ENCODE measurements at regions not wholly inside any gene's neighbourhood (a gene's known extent, or its start where the extent isn't known, plus 50 kb on each side); places are given as distances from the start of the nearest gene placed in this dataset.

- no peak overlapping the region for H3K4me3 ChIP-seq (ENCODE audit: insufficient read depth, low read length, poor library complexity, severe bottlenecking)
- peak overlapping the region; percentile 72 for H2AFZ ChIP-seq (ENCODE audit: low read depth, low read length, severe bottlenecking)
- H4K20me1 ChIP-seq (ENCODE audit: low read depth, low read length), result no peaks in the 10 kb centered on the region
- peak overlapping the region; percentile 16 for H3K27ac ChIP-seq (ENCODE audit: low read depth, low read length)
- H3K4me2 ChIP-seq (ENCODE audit: low read depth, low read length, poor library complexity, severe bottlenecking), result peak overlapping the region; percentile 15
- H3K27me3 ChIP-seq (ENCODE audit: low read length), result no peaks in the 10 kb centered on the region
- TF ChIP-seq CTCF (IDR thresholded peaks at IDR 0.05; ENCODE audit: insufficient read depth, low read length, poor library complexity, severe bottlenecking) (no peak), EZH2phosphoT487 (conservative IDR thresholded peaks at IDR 0.05; ENCODE audit: low read length) (no peak)
- H3K9me2 ChIP-seq (replicated peaks; ENCODE audit: insufficient read depth, low read length), result no peaks in the 10 kb centered on the region
- no peaks in the 10 kb centered on the region for H3K9me3 ChIP-seq (ENCODE audit: insufficient read depth, low read length)
- peaks cover 38% of the 10 kb centered on the region for H3F3A ChIP-seq (ENCODE audit: insufficient read depth)
- no peaks in the 10 kb centered on the region for H3K79me2 ChIP-seq (ENCODE audit: insufficient read depth, low read length)
- H3K9ac ChIP-seq (ENCODE audit: low read length), result no peak overlapping the region
- no peaks in the 10 kb centered on the region for H3K36me3 ChIP-seq (ENCODE audit: low read length)
Observed at GRCh38 chr1:178572604-178573003, 59.7 kb downstream of the TEX35 start.

GRCh38 chr1:178573330-178573729, 60.4 kb downstream of the TEX35 start:
- Histone ChIP-seq H4K20me1 (ENCODE audit: low read depth, low read length) (no peaks in the 10 kb centered on the region), H3K9me2 (replicated peaks; ENCODE audit: insufficient read depth, low read length) (no peaks in the 10 kb centered on the region), H3F3A (ENCODE audit: insufficient read depth) (peaks cover 45% of the 10 kb centered on the region), H3K36me3 (ENCODE audit: low read length) (no peaks in the 10 kb centered on the region), H3K4me2 (ENCODE audit: low read depth, low read length, poor library complexity, severe bottlenecking) (peak overlapping the region; percentile 0), H3K27ac (ENCODE audit: low read depth, low read length) (peak overlapping the region; percentile 16), H3K27me3 (ENCODE audit: low read length) (no peaks in the 10 kb centered on the region), H3K4me3 (ENCODE audit: insufficient read depth, low read length, poor library complexity, severe bottlenecking) (no peak overlapping the region), H3K79me2 (ENCODE audit: insufficient read depth, low read length) (no peaks in the 10 kb centered on the region), H3K9me3 (ENCODE audit: insufficient read depth, low read length) (no peaks in the 10 kb centered on the region), H2AFZ (ENCODE audit: low read depth, low read length, severe bottlenecking) (peak overlapping the region; percentile 72), H3K9ac (ENCODE audit: low read length) (no peak overlapping the region)
- no peak for TF ChIP-seq CTCF (IDR thresholded peaks at IDR 0.05; ENCODE audit: insufficient read depth, low read length, poor library complexity, severe bottlenecking)

GRCh38 chr1:178574345-178574744, 61.4 kb downstream of the TEX35 start:
- no peaks in the 10 kb centered on the region for H3K36me3 ChIP-seq (ENCODE audit: low read length)
- H3K9me2 ChIP-seq (replicated peaks; ENCODE audit: insufficient read depth, low read length), result no peaks in the 10 kb centered on the region
- no peak overlapping the region for H2AFZ ChIP-seq (ENCODE audit: low read depth, low read length, severe bottlenecking)
- no peaks in the 10 kb centered on the region for H3K79me2 ChIP-seq (ENCODE audit: insufficient read depth, low read length)
- peaks cover 55% of the 10 kb centered on the region for H3F3A ChIP-seq (ENCODE audit: insufficient read depth)
- H3K9ac ChIP-seq (ENCODE audit: low read length), result no peak overlapping the region
- H3K27ac ChIP-seq (ENCODE audit: low read depth, low read length), result peak overlapping the region; percentile 97; the same call in 1 of the 2 replicates
- no peak overlapping the region for H3K4me2 ChIP-seq (ENCODE audit: low read depth, low read length, poor library complexity, severe bottlenecking)
- no peaks in the 10 kb centered on the region for H4K20me1 ChIP-seq (ENCODE audit: low read depth, low read length)
- no peaks in the 10 kb centered on the region for H3K9me3 ChIP-seq (ENCODE audit: insufficient read depth, low read length)
- H3K27me3 ChIP-seq (ENCODE audit: low read length), result no peaks in the 10 kb centered on the region
- no peak overlapping the region for H3K4me3 ChIP-seq (ENCODE audit: insufficient read depth, low read length, poor library complexity, severe bottlenecking)
- TF ChIP-seq CTCF (IDR thresholded peaks at IDR 0.05; ENCODE audit: insufficient read depth, low read length, poor library complexity, severe bottlenecking) (no peak), EZH2phosphoT487 (conservative IDR thresholded peaks at IDR 0.05; ENCODE audit: low read length) (no peak)

Measured in SU-DHL-6 (cell line).